GM21447 (cell line): ENCODE measurements at regions not wholly inside any gene's neighbourhood (a gene's known extent, or its start where the extent isn't known, plus 50 kb on each side); places are given as distances from the start of the nearest gene placed in this dataset.
"Not testable (repeated sequence)": the region's sequence is repeated elsewhere in the genome, so short reads cannot be mapped to it uniquely, and the experiment has no call there.

Source experiments
- ATAC-seq: cut with Tn5 transposase; IDR thresholded peaks from one replicate; pipeline ENCODE4 v1.9.1; 2021; ENCODE audit not compliant: unreplicated experiment

- ATAC-seq = no peak
Measured at GRCh38 chr16:47921535-47921934, 234.3 kb downstream of the ABCC12 start.

GRCh38 chr16:47920709-47921108 lies 235.1 kb downstream of the ABCC12 start:
- ATAC-seq = no peak

GRCh38 chr16:47917118-47917517 lies 238.7 kb downstream of the ABCC12 start:
- no peak for ATAC-seq

- no peak for ATAC-seq
Measured at GRCh38 chr16:47916266-47916665, 239.5 kb downstream of the ABCC12 start.

GRCh38 chr16:47907109-47907508 lies 248.7 kb downstream of the ABCC12 start:
- ATAC-seq = no peak

GRCh38 chr16:47905771-47906170 lies 250.0 kb downstream of the ABCC12 start:
- no peak for ATAC-seq

- ATAC-seq = no peak
Measured at GRCh38 chr16:47904691-47905090, 251.1 kb downstream of the ABCC12 start.

GRCh38 chr16:47903470-47903869 lies 252.3 kb downstream of the ABCC12 start:
- ATAC-seq = no peak

GRCh38 chr16:47897105-47897504 lies 258.7 kb downstream of the ABCC12 start:
- ATAC-seq = not testable (repeated sequence)

GRCh38 chr16:47895146-47895545 lies 260.6 kb downstream of the ABCC12 start:
- ATAC-seq = no peak

GRCh38 chr16:47892999-47893398 lies 262.8 kb downstream of the ABCC12 start:
- no peak for ATAC-seq

- no peak for ATAC-seq
Measured at GRCh38 chr16:47888734-47889133, 267.1 kb downstream of the ABCC12 start.

GRCh38 chr16:47888142-47888541 lies 267.7 kb downstream of the ABCC12 start:
- no peak for ATAC-seq

GRCh38 chr16:47887496-47887895 lies 268.3 kb downstream of the ABCC12 start:
- ATAC-seq = no peak

- no peak for ATAC-seq
Measured at GRCh38 chr16:47886631-47887415, 269.0 kb downstream of the ABCC12 start.

- ATAC-seq = no peak
Measured at GRCh38 chr16:47886139-47886538, 269.7 kb downstream of the ABCC12 start.

- no peak for ATAC-seq
Measured at GRCh38 chr16:47885489-47885888, 270.3 kb downstream of the ABCC12 start.

- no peak for ATAC-seq
Measured at GRCh38 chr16:47884116-47884725, 271.6 kb downstream of the ABCC12 start.

- no peak for ATAC-seq
Measured at GRCh38 chr16:47881574-47881973, 274.2 kb downstream of the ABCC12 start.

GRCh38 chr16:47880653-47881052 lies 275.1 kb downstream of the ABCC12 start:
- ATAC-seq = no peak

GRCh38 chr16:47877166-47877565 lies 278.6 kb downstream of the ABCC12 start:
- no peak for ATAC-seq

GRCh38 chr16:47876511-47876910 lies 279.3 kb downstream of the ABCC12 start:
- no peak for ATAC-seq

GRCh38 chr16:47873434-47873833 lies 282.4 kb downstream of the ABCC12 start:
- no peak for ATAC-seq
